Astrocyte (in vitro differentiated cells and primary cell): ENCODE measurements at regions not wholly inside any gene's neighbourhood (a gene's known extent, or its start where the extent isn't known, plus 50 kb on each side); places are given as distances from the start of the nearest gene placed in this dataset.

Source experiments
- CTCF ChIP-seq: IDR thresholded peaks from 2 replicates; pipeline ENCODE4 v1.5.1; 2011; ENCODE audit warnings: low read depth, mild to moderate bottlenecking, inconsistent platforms, low read length, moderate library complexity; ENCODE audit not compliant: insufficient read depth
- EZH2 ChIP-seq: IDR thresholded peaks from 2 replicates; pipeline ENCODE4 v1.6.1; 2012; ENCODE audit warnings: mild to moderate bottlenecking, low read length, inconsistent platforms; ENCODE audit not compliant: insufficient read depth

GRCh38 chr4:147396105-147396504, 84.8 kb upstream of the EDNRA start:
- TF ChIP-seq CTCF: no peak
- no peak for TF ChIP-seq EZH2
